ENCODE measurements at regions not wholly inside any gene's neighbourhood (a gene's known extent, or its start where the extent isn't known, plus 50 kb on each side); places are given as distances from the start of the nearest gene placed in this dataset.
A peak's percentile ranks its signal among the peaks of the same experiment; 100 is the strongest.

DNA sequence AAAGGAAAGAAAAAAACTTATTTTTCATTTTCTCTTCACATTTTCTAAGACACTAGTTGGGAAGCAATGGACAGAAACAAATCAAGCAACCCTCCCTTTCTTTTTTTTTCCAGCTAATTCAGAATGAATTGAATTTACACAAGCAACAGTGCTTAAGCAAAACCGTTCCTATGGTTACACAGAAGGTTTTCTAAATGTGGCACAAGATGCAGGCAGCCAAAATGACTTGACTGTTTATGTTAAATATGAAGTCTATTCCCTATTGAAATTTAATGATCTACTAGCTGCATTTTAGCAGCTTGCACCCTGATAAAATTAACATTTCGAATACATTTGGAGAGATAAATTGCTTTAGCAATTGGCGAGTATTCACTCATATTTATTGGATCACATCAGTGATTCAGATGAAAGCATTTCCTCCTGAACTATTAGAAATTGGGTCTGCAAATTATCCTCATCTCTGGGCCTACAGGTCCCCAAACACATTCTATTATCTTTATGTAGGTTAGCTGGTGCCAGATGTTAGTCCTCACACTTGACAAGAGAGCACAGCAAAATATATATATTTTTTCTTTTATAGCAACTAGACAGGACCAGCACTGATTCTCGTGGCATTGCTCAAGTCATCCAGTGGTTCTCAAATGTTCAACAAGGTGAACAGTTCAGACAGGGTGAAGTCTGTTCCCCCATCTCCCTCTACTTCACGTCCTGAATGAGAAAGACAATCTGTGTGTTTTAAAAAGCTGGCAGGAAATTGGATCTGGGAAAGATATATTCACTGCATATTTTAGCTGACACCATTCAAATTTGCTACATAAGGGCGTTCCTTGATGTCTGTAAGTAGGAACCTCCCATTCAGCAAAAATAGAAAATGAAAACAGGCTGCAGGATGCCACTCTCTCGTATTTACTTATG lies 463.6 kb upstream of the KCNMB2 start:
- H3K4me3 ChIP-seq (ENCODE audit: low read depth, low read length) = no peak overlapping the region
- peak overlapping the region; percentile 81 for H3K27ac ChIP-seq
- H3K79me2 ChIP-seq = no peaks in the 10 kb centered on the region
- H3K4me2 ChIP-seq (ENCODE audit: low read length) = no peak overlapping the region
- H2AFZ ChIP-seq = peak overlapping the region; percentile 63
- H3K4me1 ChIP-seq = peaks cover 19% of the 10 kb centered on the region
- no peaks in the 10 kb centered on the region for H3K36me3 ChIP-seq (ENCODE audit: control insufficient read depth, insufficient read depth, low read length)
- TF ChIP-seq, protein P1, sequence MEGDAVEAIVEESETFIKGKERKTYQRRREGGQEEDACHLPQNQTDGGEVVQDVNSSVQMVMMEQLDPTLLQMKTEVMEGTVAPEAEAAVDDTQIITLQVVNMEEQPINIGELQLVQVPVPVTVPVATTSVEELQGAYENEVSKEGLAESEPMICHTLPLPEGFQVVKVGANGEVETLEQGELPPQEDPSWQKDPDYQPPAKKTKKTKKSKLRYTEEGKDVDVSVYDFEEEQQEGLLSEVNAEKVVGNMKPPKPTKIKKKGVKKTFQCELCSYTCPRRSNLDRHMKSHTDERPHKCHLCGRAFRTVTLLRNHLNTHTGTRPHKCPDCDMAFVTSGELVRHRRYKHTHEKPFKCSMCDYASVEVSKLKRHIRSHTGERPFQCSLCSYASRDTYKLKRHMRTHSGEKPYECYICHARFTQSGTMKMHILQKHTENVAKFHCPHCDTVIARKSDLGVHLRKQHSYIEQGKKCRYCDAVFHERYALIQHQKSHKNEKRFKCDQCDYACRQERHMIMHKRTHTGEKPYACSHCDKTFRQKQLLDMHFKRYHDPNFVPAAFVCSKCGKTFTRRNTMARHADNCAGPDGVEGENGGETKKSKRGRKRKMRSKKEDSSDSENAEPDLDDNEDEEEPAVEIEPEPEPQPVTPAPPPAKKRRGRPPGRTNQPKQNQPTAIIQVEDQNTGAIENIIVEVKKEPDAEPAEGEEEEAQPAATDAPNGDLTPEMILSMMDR (IDR thresholded peaks at IDR 0.05) = no peak
- H3K27me3 ChIP-seq (ENCODE audit: control insufficient read depth, insufficient read depth, low read length) = no peaks in the 10 kb centered on the region
- no peaks in the 10 kb centered on the region for H3K9me3 ChIP-seq (ENCODE audit: control insufficient read depth, low read length)
- no peak overlapping the region for H3K9ac ChIP-seq

DNA sequence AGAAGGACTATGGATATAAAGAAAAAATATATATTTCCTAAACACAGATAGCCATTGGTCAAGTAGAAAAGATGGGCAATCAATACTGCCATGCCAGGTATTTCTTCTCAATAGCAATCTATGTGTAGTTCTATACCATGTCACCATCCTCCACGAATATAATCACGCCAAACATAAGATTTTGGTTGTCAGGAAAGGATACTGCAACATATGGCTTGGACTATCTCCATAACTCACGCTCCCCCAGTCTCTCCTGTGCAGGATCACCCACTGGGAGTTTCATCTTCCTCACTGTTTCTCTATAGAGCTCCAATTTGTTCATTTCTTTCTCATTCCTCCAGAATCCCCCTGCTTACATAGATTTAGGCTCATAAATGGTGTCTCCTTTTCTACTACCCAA lies 462.9 kb upstream of the KCNMB2 start:
- Histone ChIP-seq H3K4me2 (ENCODE audit: low read length) (no peak overlapping the region), H3K27ac (peak overlapping the region; percentile 81)

DNA sequence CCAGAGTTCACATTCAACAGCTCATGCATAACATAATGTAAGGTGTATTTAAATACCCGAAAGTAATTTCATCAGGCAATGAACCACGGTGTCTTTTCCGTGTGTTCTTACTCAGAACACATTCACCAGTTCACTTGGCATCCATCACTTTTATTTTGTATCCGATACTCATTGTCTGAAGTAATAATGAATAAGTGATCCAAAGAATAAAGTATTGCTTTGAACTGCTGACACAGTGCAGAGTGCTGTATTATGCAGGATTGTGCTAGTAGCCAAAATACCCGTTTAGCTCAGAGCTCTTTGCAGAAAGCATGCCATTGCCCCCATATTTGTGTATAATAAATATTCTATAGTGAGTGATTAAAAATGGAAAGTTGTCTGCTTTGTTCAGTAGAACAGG lies 460.9 kb upstream of the KCNMB2 start:
- H3K4me1 ChIP-seq = peaks cover 36% of the 10 kb centered on the region
- H3K4me2 ChIP-seq (ENCODE audit: low read length) = no peak overlapping the region
- TF ChIP-seq, protein P1 (IDR thresholded peaks at IDR 0.05) = no peak
- no peaks in the 10 kb centered on the region for H3K27me3 ChIP-seq (ENCODE audit: control insufficient read depth, insufficient read depth, low read length)
- no peaks in the 10 kb centered on the region for H3K36me3 ChIP-seq (ENCODE audit: control insufficient read depth, insufficient read depth, low read length)
- no peaks in the 10 kb centered on the region for H3K79me2 ChIP-seq
- H2AFZ ChIP-seq = no peak overlapping the region
- no peak overlapping the region for H3K9ac ChIP-seq
- no peaks in the 10 kb centered on the region for H3K9me3 ChIP-seq (ENCODE audit: control insufficient read depth, low read length)
- H3K27ac ChIP-seq = no peak overlapping the region
- H3K4me3 ChIP-seq (ENCODE audit: low read depth, low read length) = no peak overlapping the region

More for the DNA sequence above, 462.9 kb upstream of the KCNMB2 start:
- Histone ChIP-seq H3K79me2 (no peaks in the 10 kb centered on the region), H3K4me1 (peaks cover 20% of the 10 kb centered on the region), H2AFZ (peak overlapping the region; percentile 63), H3K9ac (no peak overlapping the region), H3K4me3 (ENCODE audit: low read depth, low read length) (no peak overlapping the region), H3K27me3 (ENCODE audit: control insufficient read depth, insufficient read depth, low read length) (no peaks in the 10 kb centered on the region), H3K9me3 (ENCODE audit: control insufficient read depth, low read length) (no peaks in the 10 kb centered on the region), H3K36me3 (ENCODE audit: control insufficient read depth, insufficient read depth, low read length) (no peaks in the 10 kb centered on the region)
- TF ChIP-seq, protein P1 (IDR thresholded peaks at IDR 0.05) = no peak

DNA sequence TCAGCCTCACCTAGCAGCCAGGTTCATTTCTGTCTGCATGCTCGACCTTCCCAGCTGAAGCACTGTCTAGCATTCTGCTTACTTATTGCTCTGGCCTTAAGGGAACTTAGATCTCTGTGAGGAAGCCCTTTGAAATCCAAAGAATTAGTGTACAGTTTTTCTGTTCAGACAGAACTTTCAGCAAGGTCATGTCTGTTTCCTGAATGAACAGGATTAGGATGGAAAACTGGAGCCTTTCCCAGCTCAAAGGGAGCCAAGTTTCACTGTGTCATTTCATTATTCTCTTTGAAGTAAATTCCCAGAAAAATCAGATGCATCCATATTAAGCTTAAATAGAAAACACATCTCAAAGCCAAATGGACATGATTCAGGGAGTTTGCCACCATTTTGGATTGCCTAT lies 457.3 kb upstream of the KCNMB2 start:
- Histone ChIP-seq H3K4me2 (ENCODE audit: low read length) (no peak overlapping the region), H3K9me3 (ENCODE audit: control insufficient read depth, low read length) (no peaks in the 10 kb centered on the region), H2AFZ (peak overlapping the region; percentile 58), H3K4me3 (ENCODE audit: low read depth, low read length) (no peak overlapping the region), H3K36me3 (ENCODE audit: control insufficient read depth, insufficient read depth, low read length) (no peaks in the 10 kb centered on the region), H3K4me1 (peaks cover 43% of the 10 kb centered on the region), H3K27ac (peak overlapping the region; percentile 58), H3K27me3 (ENCODE audit: control insufficient read depth, insufficient read depth, low read length) (no peaks in the 10 kb centered on the region), H3K79me2 (no peaks in the 10 kb centered on the region), H3K9ac (no peak overlapping the region)
- TF ChIP-seq, protein P1 (IDR thresholded peaks at IDR 0.05) = no peak
